ENCODE measurements at regions not wholly inside any gene's neighbourhood (a gene's known extent, or its start where the extent isn't known, plus 50 kb on each side); places are given as distances from the start of the nearest gene placed in this dataset.

GRCh38 chr6:114453737-114454276 lies 111.0 kb upstream of the HS3ST5 start:
- no peak for ATAC-seq
- H3K36me3 ChIP-seq (ENCODE audit: control insufficient read depth, insufficient read depth, low read length), result no peaks in the 10 kb centered on the region
- no peak for TF ChIP-seq SIN3A (IDR thresholded peaks at IDR 0.05; ENCODE audit: borderline replicate concordance, insufficient read depth, low read depth, low read length)
- TF ChIP-seq, protein P1, sequence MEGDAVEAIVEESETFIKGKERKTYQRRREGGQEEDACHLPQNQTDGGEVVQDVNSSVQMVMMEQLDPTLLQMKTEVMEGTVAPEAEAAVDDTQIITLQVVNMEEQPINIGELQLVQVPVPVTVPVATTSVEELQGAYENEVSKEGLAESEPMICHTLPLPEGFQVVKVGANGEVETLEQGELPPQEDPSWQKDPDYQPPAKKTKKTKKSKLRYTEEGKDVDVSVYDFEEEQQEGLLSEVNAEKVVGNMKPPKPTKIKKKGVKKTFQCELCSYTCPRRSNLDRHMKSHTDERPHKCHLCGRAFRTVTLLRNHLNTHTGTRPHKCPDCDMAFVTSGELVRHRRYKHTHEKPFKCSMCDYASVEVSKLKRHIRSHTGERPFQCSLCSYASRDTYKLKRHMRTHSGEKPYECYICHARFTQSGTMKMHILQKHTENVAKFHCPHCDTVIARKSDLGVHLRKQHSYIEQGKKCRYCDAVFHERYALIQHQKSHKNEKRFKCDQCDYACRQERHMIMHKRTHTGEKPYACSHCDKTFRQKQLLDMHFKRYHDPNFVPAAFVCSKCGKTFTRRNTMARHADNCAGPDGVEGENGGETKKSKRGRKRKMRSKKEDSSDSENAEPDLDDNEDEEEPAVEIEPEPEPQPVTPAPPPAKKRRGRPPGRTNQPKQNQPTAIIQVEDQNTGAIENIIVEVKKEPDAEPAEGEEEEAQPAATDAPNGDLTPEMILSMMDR (IDR thresholded peaks at IDR 0.05), result no peak
- TF ChIP-seq, protein P2, sequence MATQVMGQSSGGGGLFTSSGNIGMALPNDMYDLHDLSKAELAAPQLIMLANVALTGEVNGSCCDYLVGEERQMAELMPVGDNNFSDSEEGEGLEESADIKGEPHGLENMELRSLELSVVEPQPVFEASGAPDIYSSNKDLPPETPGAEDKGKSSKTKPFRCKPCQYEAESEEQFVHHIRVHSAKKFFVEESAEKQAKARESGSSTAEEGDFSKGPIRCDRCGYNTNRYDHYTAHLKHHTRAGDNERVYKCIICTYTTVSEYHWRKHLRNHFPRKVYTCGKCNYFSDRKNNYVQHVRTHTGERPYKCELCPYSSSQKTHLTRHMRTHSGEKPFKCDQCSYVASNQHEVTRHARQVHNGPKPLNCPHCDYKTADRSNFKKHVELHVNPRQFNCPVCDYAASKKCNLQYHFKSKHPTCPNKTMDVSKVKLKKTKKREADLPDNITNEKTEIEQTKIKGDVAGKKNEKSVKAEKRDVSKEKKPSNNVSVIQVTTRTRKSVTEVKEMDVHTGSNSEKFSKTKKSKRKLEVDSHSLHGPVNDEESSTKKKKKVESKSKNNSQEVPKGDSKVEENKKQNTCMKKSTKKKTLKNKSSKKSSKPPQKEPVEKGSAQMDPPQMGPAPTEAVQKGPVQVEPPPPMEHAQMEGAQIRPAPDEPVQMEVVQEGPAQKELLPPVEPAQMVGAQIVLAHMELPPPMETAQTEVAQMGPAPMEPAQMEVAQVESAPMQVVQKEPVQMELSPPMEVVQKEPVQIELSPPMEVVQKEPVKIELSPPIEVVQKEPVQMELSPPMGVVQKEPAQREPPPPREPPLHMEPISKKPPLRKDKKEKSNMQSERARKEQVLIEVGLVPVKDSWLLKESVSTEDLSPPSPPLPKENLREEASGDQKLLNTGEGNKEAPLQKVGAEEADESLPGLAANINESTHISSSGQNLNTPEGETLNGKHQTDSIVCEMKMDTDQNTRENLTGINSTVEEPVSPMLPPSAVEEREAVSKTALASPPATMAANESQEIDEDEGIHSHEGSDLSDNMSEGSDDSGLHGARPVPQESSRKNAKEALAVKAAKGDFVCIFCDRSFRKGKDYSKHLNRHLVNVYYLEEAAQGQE (IDR thresholded peaks at IDR 0.05; ENCODE audit: insufficient read depth in 1 of 2, low read depth in 2 of 2, low read length in 1 of 2), result no peak
- TF ChIP-seq POLR2AphosphoS5 (IDR thresholded peaks at IDR 0.05; ENCODE audit: low read depth, low read length), result no peak
- no peak for TF ChIP-seq TCF7L2 (IDR thresholded peaks at IDR 0.05; ENCODE audit: low read depth, low read length)
- POLR2A ChIA-PET, result no interaction called here
- in situ Hi-C loops (cut with HindIII; ENCODE audit: low pct_unique_long_range_greater_than_20kb, low sequenced_read_pairs), result no loop called here
- H3K9me3 ChIP-seq (ENCODE audit: control insufficient read depth, insufficient read depth, low read depth, low read length), result no peaks in the 10 kb centered on the region
- CTCF ChIA-PET, result no interaction called here
- no TSS peak for BruUV-seq (replicated peaks)
- no peaks in the 10 kb centered on the region for H3K4me1 ChIP-seq (ENCODE audit: control insufficient read depth, insufficient read depth, low read length)
- no peak for DNase-seq (ENCODE audit: low read depth, low spot score)
- intact Hi-C loops (cut with micrococcal nuclease; ENCODE audit: unreplicated experiment), result no loop called here
- no peak overlapping the region for H3K4me3 ChIP-seq (ENCODE audit: low read depth in 2 of 2, low read length in 2 of 2)
- no peaks in the 10 kb centered on the region for H3K27me3 ChIP-seq (ENCODE audit: control insufficient read depth, insufficient read depth, low read length)
- no peak overlapping the region for H3K27ac ChIP-seq (ENCODE audit: low read length)

DNA sequence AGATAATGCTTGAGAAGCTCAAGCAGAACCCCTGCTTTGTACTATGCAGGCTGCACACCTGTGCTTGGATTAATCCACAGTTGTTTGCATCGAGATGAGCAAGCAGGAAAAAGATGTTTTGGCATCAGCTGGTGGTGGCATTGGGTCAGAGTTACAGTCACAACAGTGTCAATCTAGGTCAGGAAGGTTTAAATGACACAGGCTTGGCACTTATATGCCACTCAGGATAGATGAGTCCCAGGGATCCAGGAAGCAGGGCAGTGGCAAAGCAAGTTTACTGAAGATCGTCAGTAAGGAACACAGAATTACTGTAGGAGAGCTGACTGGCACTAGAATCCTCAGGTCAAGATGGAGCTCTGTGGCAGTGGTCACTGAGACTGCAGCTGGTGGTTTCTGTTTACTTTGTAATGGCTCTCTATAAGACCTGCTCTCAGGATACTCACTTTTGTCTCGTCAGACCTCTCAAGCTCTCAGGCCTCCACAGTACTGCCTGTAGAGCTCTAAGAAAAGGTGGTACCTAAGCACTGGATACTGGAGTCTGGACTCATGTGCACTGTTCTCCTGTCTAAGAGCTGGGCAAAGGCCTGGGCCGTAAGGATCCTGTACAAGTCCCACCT lies 110.1 kb upstream of the HS3ST5 start:
- Histone ChIP-seq H3K27me3 (ENCODE audit: control insufficient read depth, insufficient read depth, low read length) (no peaks in the 10 kb centered on the region), H3K36me3 (ENCODE audit: control insufficient read depth, insufficient read depth, low read length) (no peaks in the 10 kb centered on the region), H3K9me3 (ENCODE audit: control insufficient read depth, insufficient read depth, low read depth, low read length) (no peaks in the 10 kb centered on the region), H3K4me3 (ENCODE audit: low read depth in 2 of 2, low read length in 2 of 2) (no peak overlapping the region), H3K4me1 (ENCODE audit: control insufficient read depth, insufficient read depth, low read length) (no peaks in the 10 kb centered on the region), H3K27ac (ENCODE audit: low read length) (no peak overlapping the region)
- no TSS peak for BruUV-seq (replicated peaks)
- intact Hi-C loops (cut with micrococcal nuclease; ENCODE audit: unreplicated experiment), result no loop called here
- ATAC-seq, result no peak
- CTCF ChIA-PET, result no interaction called here
- TF ChIP-seq, protein P1 (IDR thresholded peaks at IDR 0.05), result no peak
- TF ChIP-seq, protein P2 (IDR thresholded peaks at IDR 0.05; ENCODE audit: insufficient read depth in 1 of 2, low read depth in 2 of 2, low read length in 1 of 2), result no peak
- TF ChIP-seq TCF7L2 (IDR thresholded peaks at IDR 0.05; ENCODE audit: low read depth, low read length) (no peak), SIN3A (IDR thresholded peaks at IDR 0.05; ENCODE audit: borderline replicate concordance, insufficient read depth, low read depth, low read length) (no peak), POLR2AphosphoS5 (IDR thresholded peaks at IDR 0.05; ENCODE audit: low read depth, low read length) (no peak)
- DNase-seq (ENCODE audit: low read depth, low spot score), result no peak
- in situ Hi-C loops (cut with HindIII; ENCODE audit: low pct_unique_long_range_greater_than_20kb, low sequenced_read_pairs), result no loop called here
- POLR2A ChIA-PET, result no interaction called here
